ENCODE measurements at regions not wholly inside any gene's neighbourhood (a gene's known extent, or its start where the extent isn't known, plus 50 kb on each side); places are given as distances from the start of the nearest gene placed in this dataset.
"Not testable (repeated sequence)": the region's sequence is repeated elsewhere in the genome, so short reads cannot be mapped to it uniquely, and the experiment has no call there.

DNA sequence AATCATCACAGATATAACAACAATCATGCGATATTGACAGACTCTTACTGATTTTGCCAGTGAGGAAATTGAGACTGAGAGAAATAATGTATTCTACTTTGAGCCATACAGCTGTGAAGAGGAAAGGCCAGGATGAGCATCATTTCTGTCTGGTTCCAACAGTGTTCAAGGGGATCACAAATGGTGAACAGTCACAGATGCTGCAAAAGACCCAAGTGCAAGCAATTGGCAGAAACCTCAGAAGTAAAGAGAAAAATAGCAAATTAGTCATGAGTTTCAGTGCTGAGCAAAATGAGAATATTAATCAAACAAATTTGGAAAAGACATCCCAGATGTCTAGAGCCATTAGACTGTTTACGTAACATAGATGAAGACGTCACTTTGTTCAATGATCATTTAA lies 114.1 kb downstream of the RAB38 start:
- DNase-seq: no peak
- H3K36me3 ChIP-seq: no peaks in the 10 kb centered on the region
- no peak overlapping the region for H3K27ac ChIP-seq
- no peaks in the 10 kb centered on the region for H3K27me3 ChIP-seq (ENCODE audit: insufficient read depth, low read depth, severe bottlenecking)
- no peak for TF ChIP-seq CTCF (IDR thresholded peaks at IDR 0.05; ENCODE audit: low read depth, low read length)
- H3K4me3 ChIP-seq (ENCODE audit: low read depth, low read length): no peak overlapping the region
- no peaks in the 10 kb centered on the region for H3K9me3 ChIP-seq (ENCODE audit: severe bottlenecking)

DNA sequence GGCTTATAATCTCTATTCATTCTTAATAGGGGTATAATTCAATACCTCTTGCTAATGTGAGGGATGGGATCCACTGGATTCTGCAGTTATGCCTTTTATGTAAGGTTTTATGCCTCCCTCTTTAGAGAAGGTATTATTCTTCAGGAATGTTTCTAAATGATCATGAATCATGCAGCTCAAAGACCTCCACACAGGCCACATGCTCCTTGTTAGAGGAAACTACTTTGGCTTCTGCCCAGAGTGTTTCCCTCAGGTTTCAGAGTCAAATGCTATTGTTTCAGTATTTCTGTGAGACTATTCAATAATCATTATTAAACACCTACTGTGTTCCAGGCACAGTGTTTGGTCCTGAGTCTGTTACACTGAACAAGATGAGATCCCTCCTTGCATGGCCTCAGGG lies 115.9 kb downstream of the RAB38 start:
- Histone ChIP-seq H3K27me3 (ENCODE audit: insufficient read depth, low read depth, severe bottlenecking) (no peaks in the 10 kb centered on the region), H3K9me3 (ENCODE audit: severe bottlenecking) (no peaks in the 10 kb centered on the region), H3K27ac (no peak overlapping the region), H3K4me3 (ENCODE audit: low read depth, low read length) (no peak overlapping the region), H3K36me3 (no peaks in the 10 kb centered on the region)
- no peak for DNase-seq
- no peak for TF ChIP-seq CTCF (IDR thresholded peaks at IDR 0.05; ENCODE audit: low read depth, low read length)

DNA sequence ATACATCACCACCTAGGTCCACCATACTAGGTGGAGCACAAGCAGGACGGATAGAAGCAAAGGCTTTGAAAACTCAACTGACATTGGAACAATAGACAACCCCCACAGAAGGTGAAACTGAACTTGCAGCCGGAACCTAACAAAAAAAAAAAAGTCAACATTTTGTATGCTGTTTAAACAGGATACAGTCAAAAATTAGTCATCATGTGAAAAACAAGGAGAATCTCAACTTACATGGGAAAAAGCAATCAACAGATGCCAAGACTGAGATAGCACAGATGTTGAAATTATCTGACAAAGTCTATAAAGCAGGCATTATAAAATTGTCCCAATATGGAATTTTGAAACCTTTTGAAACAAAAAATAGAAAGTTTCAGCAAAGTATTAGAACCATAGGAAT lies 123.8 kb downstream of the RAB38 start:
- no peak for DNase-seq
- H3K27me3 ChIP-seq (ENCODE audit: insufficient read depth, low read depth, severe bottlenecking): no peaks in the 10 kb centered on the region
- TF ChIP-seq CTCF (IDR thresholded peaks at IDR 0.05; ENCODE audit: low read depth, low read length): no peak
- no peaks in the 10 kb centered on the region for H3K36me3 ChIP-seq
- H3K9me3 ChIP-seq (ENCODE audit: severe bottlenecking): no peaks in the 10 kb centered on the region
- no peak overlapping the region for H3K27ac ChIP-seq
- no peak overlapping the region for H3K4me3 ChIP-seq (ENCODE audit: low read depth, low read length)

DNA sequence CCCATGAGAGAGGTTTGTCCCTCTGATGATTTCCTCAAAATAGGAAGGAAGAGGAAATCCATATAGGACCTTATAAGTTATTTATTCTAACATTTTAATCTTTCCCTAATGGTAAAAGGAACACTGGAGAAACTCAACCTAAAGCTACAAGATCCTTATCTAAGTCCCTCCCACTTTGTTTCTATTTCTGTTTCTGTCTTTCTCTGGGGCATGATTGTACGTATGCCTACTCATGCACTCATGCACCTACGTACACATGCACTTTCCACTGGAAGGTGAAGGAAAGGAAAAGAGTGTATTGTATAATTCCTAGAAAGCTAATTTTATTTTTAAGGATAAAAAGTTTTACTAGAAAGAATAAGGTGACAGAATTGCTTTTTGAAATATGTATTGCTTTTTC lies 125.0 kb downstream of the RAB38 start:
- Histone ChIP-seq H3K27ac (no peak overlapping the region), H3K4me3 (ENCODE audit: low read depth, low read length) (no peak overlapping the region), H3K9me3 (ENCODE audit: severe bottlenecking) (no peaks in the 10 kb centered on the region), H3K36me3 (no peaks in the 10 kb centered on the region), H3K27me3 (ENCODE audit: insufficient read depth, low read depth, severe bottlenecking) (no peaks in the 10 kb centered on the region)
- no peak for TF ChIP-seq CTCF (IDR thresholded peaks at IDR 0.05; ENCODE audit: low read depth, low read length)
- no peak for DNase-seq

GRCh38 chr11:88045288-88045687 lies 130.0 kb downstream of the RAB38 start:
- not testable (repeated sequence) for H3K4me3 ChIP-seq (ENCODE audit: low read depth, low read length); H3K9me3 ChIP-seq (ENCODE audit: severe bottlenecking); DNase-seq; H3K36me3 ChIP-seq; H3K27me3 ChIP-seq (ENCODE audit: insufficient read depth, low read depth, severe bottlenecking)
- H3K27ac ChIP-seq: peak overlapping the region; percentile 51

DNA sequence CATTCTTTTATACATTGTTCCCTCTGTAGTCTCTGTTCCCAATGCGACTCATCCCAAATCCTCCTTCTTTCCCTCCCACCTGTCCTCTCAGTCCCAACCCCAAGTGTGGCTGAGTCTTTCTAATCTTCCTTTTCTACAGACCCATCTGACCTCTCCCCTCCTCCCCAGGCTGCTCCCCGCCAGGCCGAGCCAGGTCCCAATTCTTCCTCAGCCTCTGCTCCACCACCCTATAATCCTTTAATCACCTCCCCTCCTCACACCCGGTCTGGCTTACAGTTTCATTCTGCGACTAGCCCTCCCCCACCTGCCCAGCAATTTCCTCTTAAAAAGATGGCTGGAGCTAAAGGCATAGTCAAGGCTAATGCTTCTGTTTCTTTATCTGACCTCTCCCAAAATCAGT lies 130.6 kb downstream of the RAB38 start:
- H3K4me3 ChIP-seq (ENCODE audit: low read depth, low read length); H3K9me3 ChIP-seq (ENCODE audit: severe bottlenecking); H3K27me3 ChIP-seq (ENCODE audit: insufficient read depth, low read depth, severe bottlenecking); H3K36me3 ChIP-seq: not testable (repeated sequence)
- H3K27ac ChIP-seq: peak overlapping the region; percentile 51
- DNase-seq: peak; percentile 90

- no peak for TF ChIP-seq CTCF (IDR thresholded peaks at IDR 0.05; ENCODE audit: low read depth, low read length)
- no peaks in the 10 kb centered on the region for H3K27me3 ChIP-seq (ENCODE audit: insufficient read depth, low read depth, severe bottlenecking)
- no peak overlapping the region for H3K27ac ChIP-seq
- no peak overlapping the region for H3K4me3 ChIP-seq (ENCODE audit: low read depth, low read length)
- no peak for DNase-seq
- no peaks in the 10 kb centered on the region for H3K9me3 ChIP-seq (ENCODE audit: severe bottlenecking)
- H3K36me3 ChIP-seq: no peaks in the 10 kb centered on the region
Measured at GRCh38 chr11:88043149-88043548, 132.1 kb downstream of the RAB38 start.

All from WERI-Rb-1 (cell line).